Gastrocnemius medialis (tissue), 4 donors: ENCODE measurements at regions not wholly inside any gene's neighbourhood (a gene's known extent, or its start where the extent isn't known, plus 50 kb on each side); places are given as distances from the start of the nearest gene placed in this dataset.
"Not testable (repeated sequence)": the region's sequence is repeated elsewhere in the genome, so short reads cannot be mapped to it uniquely, and the experiment has no call there.

Source experiments
- POLR2A ChIP-seq, 2 donors: fragments of 450-650 bp; IDR thresholded peaks; one replicate each; pipeline ENCODE4 v1.6.1; 2017; ENCODE audit warnings: antibody characterized with exemption in 2 of 2, mild to moderate bottlenecking in 2 of 2, moderate library complexity in 2 of 2
- TF ChIP-seq, protein P1 (sequence below), 5 experiments: fragments of 450-650 bp in 3 of 5; fragments of 200-600 bp in 2 of 5; sonication (generic) in 2 of 5; IDR thresholded peaks in 4 of 5; conservative IDR thresholded peaks in 1 of 5; 1 replicate in 4 of 5; 2 replicates in 1 of 5; pipeline ENCODE4 v1.5.1; 2016 to 2019; ENCODE audit warnings: antibody characterized with exemption in 5 of 5, mild to moderate bottlenecking in 3 of 5, moderate library complexity in 3 of 5

GRCh38 chr3:6704817-6705216, 156.1 kb upstream of the GRM7 start:
- TF ChIP-seq, protein P1, sequence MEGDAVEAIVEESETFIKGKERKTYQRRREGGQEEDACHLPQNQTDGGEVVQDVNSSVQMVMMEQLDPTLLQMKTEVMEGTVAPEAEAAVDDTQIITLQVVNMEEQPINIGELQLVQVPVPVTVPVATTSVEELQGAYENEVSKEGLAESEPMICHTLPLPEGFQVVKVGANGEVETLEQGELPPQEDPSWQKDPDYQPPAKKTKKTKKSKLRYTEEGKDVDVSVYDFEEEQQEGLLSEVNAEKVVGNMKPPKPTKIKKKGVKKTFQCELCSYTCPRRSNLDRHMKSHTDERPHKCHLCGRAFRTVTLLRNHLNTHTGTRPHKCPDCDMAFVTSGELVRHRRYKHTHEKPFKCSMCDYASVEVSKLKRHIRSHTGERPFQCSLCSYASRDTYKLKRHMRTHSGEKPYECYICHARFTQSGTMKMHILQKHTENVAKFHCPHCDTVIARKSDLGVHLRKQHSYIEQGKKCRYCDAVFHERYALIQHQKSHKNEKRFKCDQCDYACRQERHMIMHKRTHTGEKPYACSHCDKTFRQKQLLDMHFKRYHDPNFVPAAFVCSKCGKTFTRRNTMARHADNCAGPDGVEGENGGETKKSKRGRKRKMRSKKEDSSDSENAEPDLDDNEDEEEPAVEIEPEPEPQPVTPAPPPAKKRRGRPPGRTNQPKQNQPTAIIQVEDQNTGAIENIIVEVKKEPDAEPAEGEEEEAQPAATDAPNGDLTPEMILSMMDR (IDR thresholded peaks at IDR 0.05 in 4 of 5, conservative IDR thresholded peaks at IDR 0.05 in 1 of 5) = not testable (repeated sequence)
- TF ChIP-seq POLR2A (IDR thresholded peaks at IDR 0.05) = not testable (repeated sequence)
